ENCODE measurements at regions not wholly inside any gene's neighbourhood (a gene's known extent, or its start where the extent isn't known, plus 50 kb on each side); places are given as distances from the start of the nearest gene placed in this dataset.
"Not testable (repeated sequence)": the region's sequence is repeated elsewhere in the genome, so short reads cannot be mapped to it uniquely, and the experiment has no call there.

DNA sequence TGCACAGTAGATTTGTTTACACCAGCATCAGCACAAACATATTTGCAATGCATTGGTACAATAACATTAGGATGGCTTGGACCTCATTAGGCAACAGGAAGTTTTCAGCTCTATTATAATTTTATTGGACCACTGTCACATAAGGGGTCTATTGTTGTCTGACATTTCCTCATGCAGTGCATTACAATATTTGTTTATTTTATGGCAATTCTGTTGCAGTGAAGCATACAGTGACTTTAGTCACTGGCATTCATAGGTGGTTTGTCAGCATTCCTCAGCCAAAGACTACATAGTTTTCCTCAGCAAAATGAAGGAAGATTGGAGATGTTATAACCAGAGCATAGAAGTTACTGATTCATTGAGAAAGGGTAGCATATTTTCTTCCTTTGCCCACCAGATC, 1732.9 kb downstream of the PCDH9 start:
- peak; percentile 2 for DNase-seq (ENCODE audit: low read depth)
- FAIRE-seq, result no peak
- Histone ChIP-seq H3K27me3 (ENCODE audit: control insufficient read depth, insufficient read depth, low read length) (no peaks in the 10 kb centered on the region), H3K36me3 (ENCODE audit: control insufficient read depth, insufficient read depth, low read length) (no peaks in the 10 kb centered on the region), H3K4me3 (ENCODE audit: low read depth, low read length) (no peak overlapping the region)
- TF ChIP-seq, protein P1, sequence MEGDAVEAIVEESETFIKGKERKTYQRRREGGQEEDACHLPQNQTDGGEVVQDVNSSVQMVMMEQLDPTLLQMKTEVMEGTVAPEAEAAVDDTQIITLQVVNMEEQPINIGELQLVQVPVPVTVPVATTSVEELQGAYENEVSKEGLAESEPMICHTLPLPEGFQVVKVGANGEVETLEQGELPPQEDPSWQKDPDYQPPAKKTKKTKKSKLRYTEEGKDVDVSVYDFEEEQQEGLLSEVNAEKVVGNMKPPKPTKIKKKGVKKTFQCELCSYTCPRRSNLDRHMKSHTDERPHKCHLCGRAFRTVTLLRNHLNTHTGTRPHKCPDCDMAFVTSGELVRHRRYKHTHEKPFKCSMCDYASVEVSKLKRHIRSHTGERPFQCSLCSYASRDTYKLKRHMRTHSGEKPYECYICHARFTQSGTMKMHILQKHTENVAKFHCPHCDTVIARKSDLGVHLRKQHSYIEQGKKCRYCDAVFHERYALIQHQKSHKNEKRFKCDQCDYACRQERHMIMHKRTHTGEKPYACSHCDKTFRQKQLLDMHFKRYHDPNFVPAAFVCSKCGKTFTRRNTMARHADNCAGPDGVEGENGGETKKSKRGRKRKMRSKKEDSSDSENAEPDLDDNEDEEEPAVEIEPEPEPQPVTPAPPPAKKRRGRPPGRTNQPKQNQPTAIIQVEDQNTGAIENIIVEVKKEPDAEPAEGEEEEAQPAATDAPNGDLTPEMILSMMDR (IDR thresholded peaks at IDR 0.05; ENCODE audit: insufficient read depth, low read length, severe bottlenecking), result no peak

DNA sequence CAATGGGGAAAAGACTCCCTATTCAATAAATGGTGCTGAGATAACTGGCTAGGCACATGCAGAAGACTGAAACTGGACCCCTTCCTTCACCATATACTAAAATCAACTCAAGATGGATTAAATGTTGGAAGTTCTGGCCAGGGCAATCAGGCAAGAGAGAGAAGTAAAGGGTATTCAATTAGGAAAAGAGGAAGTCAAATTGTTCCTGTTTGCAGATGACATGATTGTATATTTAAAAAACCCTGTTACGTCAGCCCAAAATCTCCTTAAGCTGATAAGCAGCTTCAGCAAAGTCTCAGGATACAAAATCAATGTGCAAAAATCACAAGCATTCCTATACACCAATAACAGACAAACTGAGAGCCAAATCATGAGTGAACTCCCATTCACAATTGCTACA, 1739.4 kb downstream of the PCDH9 start:
- not testable (repeated sequence) for H3K27me3 ChIP-seq (ENCODE audit: control insufficient read depth, insufficient read depth, low read length); DNase-seq (ENCODE audit: low read depth); H3K36me3 ChIP-seq (ENCODE audit: control insufficient read depth, insufficient read depth, low read length); H3K4me3 ChIP-seq (ENCODE audit: low read depth, low read length); FAIRE-seq

DNA sequence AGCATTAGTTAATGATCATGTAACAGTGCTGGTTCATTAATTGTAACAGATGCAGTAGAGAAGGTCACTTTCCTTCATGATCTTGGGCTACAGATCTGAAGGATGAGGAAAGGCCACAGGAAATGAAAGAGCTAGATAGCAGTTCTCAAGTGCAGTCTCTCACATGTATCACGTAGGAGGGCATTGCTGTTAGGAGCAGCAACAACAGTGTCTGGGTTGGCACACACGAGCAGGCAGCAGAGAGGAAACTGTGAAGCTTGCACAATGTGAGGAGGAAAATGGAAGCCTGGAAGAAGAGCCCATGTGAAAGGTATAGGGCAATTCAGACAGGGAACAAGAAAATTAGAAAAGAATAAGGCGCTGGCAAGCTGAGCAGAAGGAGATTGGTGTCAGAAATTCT, 1741.5 kb downstream of the PCDH9 start:
- no peak for DNase-seq (ENCODE audit: low read depth)
- Histone ChIP-seq H3K4me3 (ENCODE audit: low read depth, low read length) (no peak overlapping the region), H3K36me3 (ENCODE audit: control insufficient read depth, insufficient read depth, low read length) (no peaks in the 10 kb centered on the region), H3K27me3 (ENCODE audit: control insufficient read depth, insufficient read depth, low read length) (no peaks in the 10 kb centered on the region)
- TF ChIP-seq, protein P1 (IDR thresholded peaks at IDR 0.05; ENCODE audit: insufficient read depth, low read length, severe bottlenecking), result no peak
- no peak for FAIRE-seq

DNA sequence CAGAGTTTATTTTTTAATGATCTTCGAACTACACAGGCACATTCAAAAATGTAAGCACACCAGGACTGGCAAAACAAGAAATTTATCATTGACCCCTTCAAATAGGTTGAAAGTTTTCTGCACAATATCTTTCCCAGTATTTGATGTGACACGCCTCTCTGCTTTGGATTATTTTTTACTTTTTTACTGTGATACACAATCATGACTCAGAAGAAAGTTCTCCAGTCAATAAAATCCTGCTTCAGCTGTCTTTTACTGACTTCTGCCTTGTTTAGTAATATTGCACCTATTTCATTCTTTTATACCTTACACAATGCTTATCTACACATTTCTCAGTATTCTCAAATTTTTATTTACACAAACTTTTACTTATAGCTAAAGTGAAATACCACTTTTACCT, 1750.4 kb downstream of the PCDH9 start:
- DNase-seq (ENCODE audit: low read depth) (no peak), FAIRE-seq (no peak)
- TF ChIP-seq, protein P1 (IDR thresholded peaks at IDR 0.05; ENCODE audit: insufficient read depth, low read length, severe bottlenecking), result no peak

DNA sequence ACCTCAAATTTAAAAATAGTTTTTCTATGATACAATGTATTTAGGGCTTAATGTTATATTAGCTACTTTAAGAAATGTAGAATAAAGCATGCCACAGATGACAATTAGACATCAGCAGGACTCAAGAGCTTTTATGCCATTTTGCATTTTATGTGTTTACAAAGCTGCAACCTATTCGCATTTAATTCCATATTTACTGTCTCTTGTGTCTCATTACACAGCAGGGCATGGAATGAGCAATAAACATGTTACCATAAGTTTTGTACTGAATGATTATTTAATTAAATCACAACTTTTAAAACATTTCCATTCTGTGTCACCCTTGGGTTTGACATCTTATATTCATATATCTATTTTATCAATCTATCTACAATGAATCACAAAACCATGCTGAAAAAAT, 1756.9 kb downstream of the PCDH9 start:
- no peaks in the 10 kb centered on the region for H3K27me3 ChIP-seq (ENCODE audit: control insufficient read depth, insufficient read depth, low read length)
- FAIRE-seq, result no peak

More for the DNA sequence above, 1750.4 kb downstream of the PCDH9 start:
- H3K27me3 ChIP-seq (ENCODE audit: control insufficient read depth, insufficient read depth, low read length), result no peaks in the 10 kb centered on the region
- no peak overlapping the region for H3K4me3 ChIP-seq (ENCODE audit: low read depth, low read length)
- H3K36me3 ChIP-seq (ENCODE audit: control insufficient read depth, insufficient read depth, low read length), result no peaks in the 10 kb centered on the region

DNA sequence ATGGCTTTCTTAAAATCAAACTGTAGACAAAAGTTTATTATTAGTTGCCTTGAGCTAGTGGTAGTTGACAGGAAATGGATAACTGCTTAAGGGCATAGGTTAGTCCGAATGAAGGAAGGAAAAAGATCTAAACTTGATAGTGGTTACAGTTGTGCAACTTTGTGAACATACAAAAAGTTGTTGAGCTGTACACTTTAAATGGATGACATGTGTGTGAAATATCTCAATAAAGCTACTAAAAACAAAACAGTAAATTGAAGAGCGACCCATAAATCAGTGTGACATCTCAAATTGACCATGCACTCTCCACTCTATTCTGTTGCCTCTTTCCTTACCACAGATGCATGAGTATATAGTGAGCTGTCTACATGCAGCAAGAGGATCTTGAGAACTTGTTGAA, 1757.8 kb downstream of the PCDH9 start:
- Histone ChIP-seq H3K36me3 (ENCODE audit: control insufficient read depth, insufficient read depth, low read length) (no peaks in the 10 kb centered on the region), H3K4me3 (ENCODE audit: low read depth, low read length) (no peak overlapping the region), H3K27me3 (ENCODE audit: control insufficient read depth, insufficient read depth, low read length) (no peaks in the 10 kb centered on the region)
- DNase-seq (ENCODE audit: low read depth) (no peak), FAIRE-seq (no peak)
- TF ChIP-seq, protein P1 (IDR thresholded peaks at IDR 0.05; ENCODE audit: insufficient read depth, low read length, severe bottlenecking), result no peak

More for the DNA sequence above, 1756.9 kb downstream of the PCDH9 start:
- no peak overlapping the region for H3K4me3 ChIP-seq (ENCODE audit: low read depth, low read length)
- TF ChIP-seq, protein P1 (IDR thresholded peaks at IDR 0.05; ENCODE audit: insufficient read depth, low read length, severe bottlenecking), result no peak
- DNase-seq (ENCODE audit: low read depth), result no peak
- no peaks in the 10 kb centered on the region for H3K36me3 ChIP-seq (ENCODE audit: control insufficient read depth, insufficient read depth, low read length)
